Ovary (tissue), 7 donors: ENCODE measurements at regions not wholly inside any gene's neighbourhood (a gene's known extent, or its start where the extent isn't known, plus 50 kb on each side); places are given as distances from the start of the nearest gene placed in this dataset.

Experiments
- DNase-seq, 5 donors: peaks; one replicate each; pipeline ENCODE4 v3.0.0-alpha.2; 2019 to 2020
- H3K27ac ChIP-seq, 2 donors: fragments of 200-600 bp; one replicate each; pipeline versions ENCODE4 v1.5.1 to v1.8.0; 2019 to 2022
- H3K27me3 ChIP-seq: fragments of 200-600 bp; one replicate; pipeline ENCODE4 v1.8.0; 2022
- H3K36me3 ChIP-seq: fragments of 200-600 bp; sonication (generic); one replicate; pipeline ENCODE4 v1.5.1; 2019
- H3K4me1 ChIP-seq: one replicate; pipeline ENCODE4 v1.8.1; 2013; ENCODE audit warnings: mild to moderate bottlenecking, moderate library complexity; ENCODE audit not compliant: insufficient read depth
- H3K4me3 ChIP-seq: fragments of 200-600 bp; sonication (generic); one replicate; pipeline ENCODE4 v1.5.1; 2017
- H3K9me3 ChIP-seq, 2 donors: fragments of 200-600 bp in 1 of 2; sonication (generic) in 1 of 2; one replicate each; pipeline versions ENCODE4 v1.5.1 to v1.8.1; 2013 to 2019; ENCODE audit warnings: mild to moderate bottlenecking in 1 of 2, moderate library complexity in 1 of 2
- CTCF ChIP-seq, 3 donors: fragments of 450-650 bp in 2 of 3; fragments of 200-600 bp in 1 of 3; IDR thresholded peaks; one replicate each; pipeline versions ENCODE4 v1.5.1 to v1.8.0; 2016 to 2022; ENCODE audit warnings: antibody characterized with exemption in 3 of 3, mild to moderate bottlenecking in 1 of 3
- EP300 ChIP-seq: sonication (generic); formaldehyde crosslinking; IDR thresholded peaks from one replicate; pipeline ENCODE4 v1.6.1; 2017; ENCODE audit warnings: antibody characterized with exemption
- POLR2A ChIP-seq: fragments of 450-650 bp; IDR thresholded peaks from one replicate; pipeline ENCODE4 v1.6.1; 2017; ENCODE audit warnings: antibody characterized with exemption, mild to moderate bottlenecking, moderate library complexity
- WGBS, 3 donors: extraction: QIAGEN DNeasy Blood & Tissue Kit in 1 of 3; methylation state at CpG; one replicate each; pipeline versions ENCODE4 v1.1.5 to v1.1.7; 2013 to 2017; 5-methylcytosine and 5-hydroxymethylcytosine counted together
- intact Hi-C, 4 donors: fragments of 100-400 bp; cut with DNase I; formaldehyde crosslinking; loops; one replicate each; pipeline versions ENCODE4 v1.11.0 to v1.15.1; 2022 to 2023
- donor health status: DM: no; HTN: no; CAD: no; lungs with moderate emphysema.
- donor health status: DM: no; HTN: no; CAD: no.
- donor health status: Bipolar disorder and iron deficiency.
- donor health status: DM: no; HTN: no; CAD: no.
- donor health status: DM: yes; HTN: yes; CAD: no.

DNA sequence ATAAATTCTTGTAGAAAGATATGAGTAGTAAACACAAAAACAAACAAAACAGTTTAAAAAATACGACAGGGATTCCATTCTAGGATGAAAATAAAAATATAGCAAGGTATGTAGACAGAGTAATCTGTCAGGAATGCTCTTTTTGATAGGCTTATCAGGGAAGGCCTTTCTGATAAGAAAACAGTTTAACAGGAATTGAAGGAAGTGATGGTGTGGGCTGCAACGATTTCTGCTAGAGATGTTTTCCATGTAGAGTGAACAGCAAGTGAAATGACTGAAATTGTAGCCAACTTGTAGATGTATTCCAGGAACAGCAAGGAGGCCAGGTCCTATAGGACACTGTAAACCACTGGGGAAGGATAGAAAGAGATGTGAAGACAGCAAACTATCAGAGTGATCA lies 689.7 kb upstream of the GJE1 start:
- no peak for DNase-seq
- 38 to 60% (median 41%) methylated on average over 2 of the region's 2 CpGs for WGBS, 3 donors
- Histone ChIP-seq H3K27me3 (no peaks in the 10 kb centered on the region), H3K36me3 (no peaks in the 10 kb centered on the region), H3K4me3 (no peak overlapping the region), H3K4me1 (no peaks in the 10 kb centered on the region), H3K9me3 (no peaks in the 10 kb centered on the region), H3K27ac (no peak overlapping the region)
- intact Hi-C loops: no loop called here
- TF ChIP-seq CTCF (IDR thresholded peaks at IDR 0.05) (no peak), EP300 (no peak), POLR2A (no peak)

DNA sequence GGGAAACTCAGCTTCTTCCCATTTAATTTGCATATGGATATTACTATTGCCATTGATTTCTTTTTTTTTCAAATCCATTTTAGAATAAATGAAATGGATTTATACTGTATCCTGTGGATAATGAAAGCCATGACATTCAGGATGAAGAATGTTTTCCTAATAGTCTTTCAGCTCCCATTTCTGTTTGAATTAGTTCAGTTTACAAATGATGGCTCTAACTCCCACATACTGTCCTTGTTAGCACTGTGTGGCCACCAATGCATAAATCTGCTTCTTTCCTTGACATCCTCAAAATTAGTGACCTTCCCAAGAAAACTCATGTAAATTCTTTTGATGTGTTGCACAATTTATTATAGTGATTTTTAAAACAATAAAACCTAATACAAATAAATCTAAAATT lies 693.2 kb upstream of the GJE1 start:
- Histone ChIP-seq H3K4me3 (no peak overlapping the region), H3K9me3 (no peaks in the 10 kb centered on the region), H3K4me1 (no peaks in the 10 kb centered on the region), H3K27ac (no peak overlapping the region), H3K27me3 (no peaks in the 10 kb centered on the region), H3K36me3 (no peaks in the 10 kb centered on the region)
- no peak for DNase-seq
- TF ChIP-seq CTCF (IDR thresholded peaks at IDR 0.05) (no peak), POLR2A (no peak), EP300 (no peak)
- intact Hi-C loops: no loop called here

- no peak for DNase-seq
- no peaks in the 10 kb centered on the region for H3K4me1 ChIP-seq
- no peaks in the 10 kb centered on the region for H3K36me3 ChIP-seq
These were observed 695.0 kb upstream of the GJE1 start for GRCh38 chr6:141437685-141438084.

DNA sequence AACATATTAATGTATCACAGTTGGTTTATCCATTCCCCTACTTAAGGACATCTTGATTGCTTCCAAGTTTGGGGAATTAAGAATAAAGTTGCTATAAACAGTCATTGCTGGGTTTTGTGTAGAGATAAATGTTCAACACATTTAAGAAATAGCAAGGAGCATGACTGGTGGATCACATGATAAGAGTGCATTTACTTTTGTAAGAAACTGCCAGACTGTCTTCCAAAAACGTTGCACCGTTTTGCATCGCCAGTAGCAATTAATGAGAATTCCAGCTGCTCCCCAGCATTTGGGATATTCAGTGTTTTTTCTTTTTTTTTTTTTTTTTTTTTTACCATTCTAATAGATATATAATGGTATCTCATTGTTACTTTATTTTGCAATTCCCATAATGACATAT lies 695.7 kb upstream of the GJE1 start:
- no peak for TF ChIP-seq EP300
- no peak for TF ChIP-seq POLR2A
- TF ChIP-seq CTCF (IDR thresholded peaks at IDR 0.05): no peak
- intact Hi-C loops: no loop called here
- WGBS, 3 donors: 69 to 88% (median 75%) methylated on average over 3 of the region's 3 CpGs
- H3K27me3 ChIP-seq: no peaks in the 10 kb centered on the region
- no peaks in the 10 kb centered on the region for H3K9me3 ChIP-seq
- H3K36me3 ChIP-seq: no peaks in the 10 kb centered on the region
- no peaks in the 10 kb centered on the region for H3K4me1 ChIP-seq
- no peak overlapping the region for H3K27ac ChIP-seq
- DNase-seq: no peak
- H3K4me3 ChIP-seq: no peak overlapping the region

More at GRCh38 chr6:141437685-141438084, 695.0 kb upstream of the GJE1 start:
- Histone ChIP-seq H3K27me3 (no peaks in the 10 kb centered on the region), H3K4me3 (no peak overlapping the region), H3K9me3 (no peaks in the 10 kb centered on the region), H3K27ac (no peak overlapping the region)
- TF ChIP-seq POLR2A (no peak), EP300 (no peak), CTCF (IDR thresholded peaks at IDR 0.05) (no peak)
- intact Hi-C loops: no loop called here
